ENCODE measurements at regions not wholly inside any gene's neighbourhood (a gene's known extent, or its start where the extent isn't known, plus 50 kb on each side); places are given as distances from the start of the nearest gene placed in this dataset.

- FAIRE-seq = no peak
These were observed 803.0 kb upstream of the FAT3 start for GRCh38 chr11:91421641-91422040.

- no peak for FAIRE-seq
These were observed 816.8 kb upstream of the FAT3 start for GRCh38 chr11:91407842-91408241.

GRCh38 chr11:91406009-91406408 is 818.6 kb upstream of the FAT3 start:
- no peak for FAIRE-seq

- FAIRE-seq = no peak
These were observed 820.3 kb upstream of the FAT3 start for GRCh38 chr11:91404344-91404743.

GRCh38 chr11:91397134-91397468 is 827.5 kb upstream of the FAT3 start:
- no peak for FAIRE-seq

GRCh38 chr11:91396236-91397133 is 828.1 kb upstream of the FAT3 start:
- FAIRE-seq = no peak

GRCh38 chr11:91394727-91395414 is 829.7 kb upstream of the FAT3 start:
- FAIRE-seq = no peak

- FAIRE-seq = no peak
These were observed 830.4 kb upstream of the FAT3 start for GRCh38 chr11:91394073-91394726.

- FAIRE-seq = no peak
These were observed 841.7 kb upstream of the FAT3 start for GRCh38 chr11:91382946-91383345.

- FAIRE-seq = no peak
These were observed 849.8 kb upstream of the FAT3 start for GRCh38 chr11:91374794-91375193.

GRCh38 chr11:91373497-91373896 is 851.1 kb upstream of the FAT3 start:
- no peak for FAIRE-seq

- no peak for FAIRE-seq
These were observed 857.8 kb upstream of the FAT3 start for GRCh38 chr11:91366816-91367215.

- no peak for FAIRE-seq
These were observed 858.5 kb upstream of the FAT3 start for GRCh38 chr11:91365986-91366585.

GRCh38 chr11:91350931-91351330 is 873.7 kb upstream of the FAT3 start:
- no peak for FAIRE-seq

GRCh38 chr11:91326751-91327150 is 897.9 kb upstream of the FAT3 start:
- no peak for FAIRE-seq

GRCh38 chr11:91326280-91326679 is 898.3 kb upstream of the FAT3 start:
- no peak for FAIRE-seq

GRCh38 chr11:91314521-91314920 is 910.1 kb upstream of the FAT3 start:
- no peak for FAIRE-seq

GRCh38 chr11:91312541-91312940 is 912.1 kb upstream of the FAT3 start:
- no peak for FAIRE-seq

- no peak for FAIRE-seq
These were observed 914.5 kb upstream of the FAT3 start for GRCh38 chr11:91310085-91310484.

GRCh38 chr11:91308069-91308468 is 916.5 kb upstream of the FAT3 start:
- FAIRE-seq = no peak

GRCh38 chr11:91305402-91305801 is 919.2 kb upstream of the FAT3 start:
- no peak for FAIRE-seq

- no peak for FAIRE-seq
These were observed 920.9 kb upstream of the FAT3 start for GRCh38 chr11:91303749-91304148.

GRCh38 chr11:91299980-91300379 is 924.6 kb upstream of the FAT3 start:
- FAIRE-seq = no peak

All from colon (tissue), 2 donors.